GM12865 (cell line): ENCODE measurements at regions not wholly inside any gene's neighbourhood (a gene's known extent, or its start where the extent isn't known, plus 50 kb on each side); places are given as distances from the start of the nearest gene placed in this dataset.

ENCODE experiments used
- DNase-seq: peaks from one replicate; pipeline ENCODE4 v3.0.0; 2010; ENCODE audit warnings: low read depth
- H3K4me3 ChIP-seq: 2 replicates; pipeline ENCODE4 v1.5.1; 2011; ENCODE audit warnings: mild to moderate bottlenecking, low read depth, low read length, control low read depth
- TF ChIP-seq, protein P1 (sequence below): IDR thresholded peaks from 2 replicates; pipeline ENCODE4 v1.5.1; 2011; ENCODE audit warnings: low read length, control low read depth, low read depth, inconsistent platforms; ENCODE audit not compliant: insufficient read depth; ENCODE audit errors: missing control alignments

DNA sequence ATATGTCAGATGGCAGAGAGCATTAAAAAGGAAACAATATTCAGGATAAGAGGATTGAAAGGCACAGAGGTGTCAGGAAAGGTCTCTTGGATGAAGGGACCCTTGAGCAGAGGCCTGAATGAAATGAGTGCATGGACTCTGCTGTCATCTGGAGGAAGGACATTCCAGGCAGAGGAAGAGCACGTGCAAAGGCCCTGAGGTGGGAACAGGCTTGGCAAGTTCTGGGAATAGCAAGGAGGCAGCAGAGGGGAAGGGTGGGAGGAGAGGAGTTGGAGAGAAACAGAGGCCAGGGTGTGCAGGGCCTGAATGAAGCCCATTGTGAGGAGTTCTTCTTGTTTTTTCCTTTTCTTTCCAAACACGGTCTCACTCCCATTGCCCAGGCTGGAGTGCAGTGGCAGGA is 59.0 kb upstream of the RUNX3 start:
- DNase-seq = no peak
- TF ChIP-seq, protein P1, sequence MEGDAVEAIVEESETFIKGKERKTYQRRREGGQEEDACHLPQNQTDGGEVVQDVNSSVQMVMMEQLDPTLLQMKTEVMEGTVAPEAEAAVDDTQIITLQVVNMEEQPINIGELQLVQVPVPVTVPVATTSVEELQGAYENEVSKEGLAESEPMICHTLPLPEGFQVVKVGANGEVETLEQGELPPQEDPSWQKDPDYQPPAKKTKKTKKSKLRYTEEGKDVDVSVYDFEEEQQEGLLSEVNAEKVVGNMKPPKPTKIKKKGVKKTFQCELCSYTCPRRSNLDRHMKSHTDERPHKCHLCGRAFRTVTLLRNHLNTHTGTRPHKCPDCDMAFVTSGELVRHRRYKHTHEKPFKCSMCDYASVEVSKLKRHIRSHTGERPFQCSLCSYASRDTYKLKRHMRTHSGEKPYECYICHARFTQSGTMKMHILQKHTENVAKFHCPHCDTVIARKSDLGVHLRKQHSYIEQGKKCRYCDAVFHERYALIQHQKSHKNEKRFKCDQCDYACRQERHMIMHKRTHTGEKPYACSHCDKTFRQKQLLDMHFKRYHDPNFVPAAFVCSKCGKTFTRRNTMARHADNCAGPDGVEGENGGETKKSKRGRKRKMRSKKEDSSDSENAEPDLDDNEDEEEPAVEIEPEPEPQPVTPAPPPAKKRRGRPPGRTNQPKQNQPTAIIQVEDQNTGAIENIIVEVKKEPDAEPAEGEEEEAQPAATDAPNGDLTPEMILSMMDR = no peak

DNA sequence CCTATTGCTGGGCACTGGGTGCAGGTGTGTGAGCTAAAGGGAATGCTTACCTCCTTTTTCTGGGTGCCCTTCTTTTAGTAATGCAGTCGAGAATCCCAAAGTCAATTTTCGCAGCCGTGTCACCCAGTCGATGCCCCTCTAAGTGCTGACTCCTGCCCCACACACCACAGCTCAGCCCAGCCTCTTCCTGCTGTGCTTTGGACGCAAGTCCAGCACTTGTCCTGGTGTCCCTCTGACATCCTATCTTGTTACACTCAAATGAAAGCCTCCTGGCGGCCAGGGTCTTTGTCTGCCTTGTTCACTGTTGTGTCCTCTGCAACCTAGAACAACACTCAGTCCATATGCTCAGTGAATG is 58.5 kb upstream of the RUNX3 start:
- DNase-seq = no peak
- H3K4me3 ChIP-seq = no peak overlapping the region
- TF ChIP-seq, protein P1 = no peak

More for the DNA sequence above, 59.0 kb upstream of the RUNX3 start:
- H3K4me3 ChIP-seq = no peak overlapping the region

DNA sequence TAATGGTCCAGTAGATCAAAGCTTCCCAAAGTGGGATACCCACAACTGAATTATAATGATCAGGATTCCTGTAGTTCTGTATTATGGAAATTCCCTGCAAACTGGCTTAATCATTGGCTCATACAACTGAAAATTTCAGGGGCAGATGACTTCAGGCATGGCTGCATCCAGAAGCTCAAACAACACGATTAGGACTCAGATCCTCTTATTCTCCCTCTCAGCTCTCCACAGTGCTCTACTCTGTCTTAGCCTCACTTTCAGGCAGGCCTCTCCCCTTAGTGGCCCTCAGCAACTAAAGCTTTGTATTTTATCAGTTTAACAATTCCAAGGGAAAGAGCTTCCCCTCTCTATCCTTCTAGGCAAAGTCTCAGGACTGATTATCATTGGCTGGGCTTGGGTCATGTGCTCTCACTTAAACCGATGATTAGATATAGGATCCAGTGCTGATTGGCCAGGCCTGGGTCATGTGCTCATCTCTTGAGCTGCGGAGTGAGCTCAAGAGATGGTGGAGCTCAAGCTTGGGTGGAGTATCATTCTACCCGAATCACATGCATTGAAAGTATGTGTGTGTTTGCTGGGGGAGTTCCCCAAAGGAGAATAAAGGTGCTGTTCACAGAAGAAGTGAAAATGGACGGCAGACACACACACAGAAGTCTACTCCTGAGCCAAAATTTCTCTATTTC is 57.9 kb upstream of the RUNX3 start:
- no peak overlapping the region for H3K4me3 ChIP-seq
- peak; percentile 70 for DNase-seq
- TF ChIP-seq, protein P1 = no peak

DNA sequence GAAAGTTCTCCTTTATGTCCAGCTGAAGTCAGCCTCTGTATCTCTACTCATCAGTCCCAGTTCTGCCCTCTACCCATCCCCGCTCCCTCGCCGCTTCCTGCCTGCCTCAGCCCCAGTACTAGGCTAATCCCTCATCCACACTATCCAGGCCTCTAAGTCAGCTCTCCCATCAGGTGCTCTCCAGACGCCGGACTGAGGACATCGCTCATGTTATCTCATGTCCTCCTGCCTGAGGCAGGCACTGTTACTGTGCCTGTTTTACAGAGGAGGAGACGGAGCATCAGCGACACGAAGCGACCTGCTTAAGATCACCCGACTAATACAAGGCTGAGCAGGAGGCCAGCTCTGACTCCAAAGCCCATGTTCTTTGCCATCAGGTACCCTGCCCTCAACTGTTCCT is 57.3 kb upstream of the RUNX3 start:
- no peak for DNase-seq
- H3K4me3 ChIP-seq = no peak overlapping the region
- TF ChIP-seq, protein P1 = no peak

DNA sequence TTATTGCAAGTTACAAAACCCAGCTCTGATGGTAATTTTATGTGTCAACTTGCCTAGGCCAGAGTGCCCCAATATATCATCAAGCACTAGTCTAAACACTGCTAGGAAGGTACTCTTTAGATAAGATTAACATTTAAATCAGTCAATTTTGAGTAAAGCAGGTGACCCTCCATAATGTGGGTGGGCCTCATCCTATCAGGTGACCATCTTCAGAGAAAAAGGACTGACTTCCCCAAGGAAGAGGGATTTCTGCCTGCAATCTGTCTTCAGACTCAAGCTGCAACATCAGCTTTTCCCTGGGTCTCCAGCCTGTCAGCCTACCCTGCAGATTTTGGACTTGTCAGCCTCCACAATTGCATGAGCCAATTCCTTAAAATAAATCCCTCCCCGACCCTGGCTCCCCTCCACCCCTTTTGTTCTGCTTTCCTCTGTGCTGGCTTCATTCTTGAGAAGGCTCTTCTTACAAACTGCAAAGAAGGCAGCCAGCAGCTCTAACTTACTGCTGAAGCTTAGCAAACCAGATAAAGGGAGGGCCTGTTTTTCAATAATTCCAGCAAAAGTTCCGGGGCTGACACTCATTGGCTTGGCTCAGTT is 56.4 kb upstream of the RUNX3 start:
- DNase-seq = no peak
- TF ChIP-seq, protein P1 = no peak
- H3K4me3 ChIP-seq = no peak overlapping the region

DNA sequence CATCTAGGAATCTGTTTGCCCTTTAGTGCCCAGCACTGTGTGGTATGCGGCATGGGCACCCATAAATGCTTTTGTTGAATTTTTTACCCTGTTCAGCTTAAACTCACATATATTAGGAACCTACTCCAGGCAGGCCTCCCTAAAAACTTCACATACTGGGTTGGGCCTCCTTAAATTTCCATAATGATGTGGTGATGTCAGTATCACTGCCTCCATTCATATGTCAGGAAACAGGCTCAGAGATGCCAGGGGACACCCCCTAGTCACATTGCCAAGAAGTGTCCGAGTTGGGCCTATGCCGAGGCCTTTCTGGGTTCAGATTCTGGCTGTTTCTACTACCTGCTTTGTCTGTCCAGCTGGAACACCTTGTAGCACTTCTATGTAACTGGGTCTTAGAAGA is 55.7 kb upstream of the RUNX3 start:
- TF ChIP-seq, protein P1 = no peak
- no peak for DNase-seq
- H3K4me3 ChIP-seq = no peak overlapping the region
